ENCODE measurements at regions not wholly inside any gene's neighbourhood (a gene's known extent, or its start where the extent isn't known, plus 50 kb on each side); places are given as distances from the start of the nearest gene placed in this dataset.

GRCh38 chr9:129326061-129327005 lies 148.3 kb upstream of the IER5L start:
- ChIA-PET POLR2A (no interaction called here), CTCF (interaction anchor here (1.5 kb wide), 1 partner anchor 10 kb away, joined by 3 read pairs; no protein-coding TSS in a partner anchor)
- peaks cover 0 to 12% (median 7%) of the 10 kb centered on the region in 3 donors for H3K4me1 Mint-ChIP-seq
- no peak for DNase-seq
- Histone ChIP-seq H3K27ac (ENCODE audit: low read depth, low read length) (no peak overlapping the region), H3K4me1 (ENCODE audit: insufficient read depth, low read length) (peaks cover 17% of the 10 kb centered on the region), H3K36me3 (ENCODE audit: insufficient read depth, low read length) (no peaks in the 10 kb centered on the region), H3K9me3 (ENCODE audit: low read length) (peaks cover 4% of the 10 kb centered on the region), H3K27me3 (ENCODE audit: insufficient read depth, low read length, poor library complexity, severe bottlenecking) (no peaks in the 10 kb centered on the region), H3K4me3 (ENCODE audit: low read length) (no peak overlapping the region)
- H3K9me3 Mint-ChIP-seq: peaks cover 0 to 9% (median 5%) of the 10 kb centered on the region in 5 donors
- no peak overlapping the region for H3K4me3 Mint-ChIP-seq
- no peaks in the 10 kb centered on the region for H3K36me3 Mint-ChIP-seq
- no peaks in the 10 kb centered on the region for H3K27me3 Mint-ChIP-seq
- H3K27ac Mint-ChIP-seq: no peak overlapping the region

- peaks cover 11 to 25% (median 13%) of the 10 kb centered on the region in 3 donors for H3K4me1 Mint-ChIP-seq
- POLR2A ChIA-PET: no interaction called here
- CTCF ChIA-PET: interaction anchor here (0.5 to 1.0 kb wide), 2 partner anchors 151 to 434 kb away, joined by 3 read pairs; no protein-coding TSS in a partner anchor
These were observed 146.9 kb upstream of the IER5L start for GRCh38 chr9:129324808-129325502.

GRCh38 chr9:129323999-129324553 lies 146.0 kb upstream of the IER5L start:
- no peaks in the 10 kb centered on the region for H3K27me3 ChIP-seq (ENCODE audit: insufficient read depth, low read length, poor library complexity, severe bottlenecking)
- Mint-ChIP-seq H3K4me3 (no peak overlapping the region), H3K27me3 (no peaks in the 10 kb centered on the region), H3K36me3 (no peaks in the 10 kb centered on the region), H3K4me1 (peaks cover 11 to 27% (median 13%) of the 10 kb centered on the region in 3 donors), H3K9me3 (no peaks in the 10 kb centered on the region), H3K27ac (no peak overlapping the region)
- H3K27ac ChIP-seq (ENCODE audit: low read depth, low read length): no peak overlapping the region
- CTCF ChIA-PET: interaction anchor here (1.0 kb wide), 1 partner anchor 150 kb away, joined by 3 read pairs; no protein-coding TSS in a partner anchor
- POLR2A ChIA-PET: no interaction called here
- H3K9me3 ChIP-seq (ENCODE audit: low read length): no peaks in the 10 kb centered on the region
- DNase-seq: no peak
- peaks cover 32% of the 10 kb centered on the region for H3K4me1 ChIP-seq (ENCODE audit: insufficient read depth, low read length)
- H3K4me3 ChIP-seq (ENCODE audit: low read length): no peak overlapping the region
- H3K36me3 ChIP-seq (ENCODE audit: insufficient read depth, low read length): no peaks in the 10 kb centered on the region

More at GRCh38 chr9:129324808-129325502, 146.9 kb upstream of the IER5L start:
- Histone ChIP-seq H3K36me3 (ENCODE audit: insufficient read depth, low read length) (no peaks in the 10 kb centered on the region), H3K27me3 (ENCODE audit: insufficient read depth, low read length, poor library complexity, severe bottlenecking) (no peaks in the 10 kb centered on the region), H3K27ac (ENCODE audit: low read depth, low read length) (no peak overlapping the region), H3K4me1 (ENCODE audit: insufficient read depth, low read length) (peaks cover 29% of the 10 kb centered on the region), H3K9me3 (ENCODE audit: low read length) (no peaks in the 10 kb centered on the region), H3K4me3 (ENCODE audit: low read length) (no peak overlapping the region)
- H3K4me3 Mint-ChIP-seq: no peak overlapping the region
- peak overlapping the region in 1 of 8 donors; percentile 60 for H3K27ac Mint-ChIP-seq
- H3K27me3 Mint-ChIP-seq: no peaks in the 10 kb centered on the region
- DNase-seq: no peak
- no peaks in the 10 kb centered on the region for H3K36me3 Mint-ChIP-seq
- H3K9me3 Mint-ChIP-seq: no peaks in the 10 kb centered on the region

- H3K4me1 ChIP-seq (ENCODE audit: insufficient read depth, low read length): peaks cover 26% of the 10 kb centered on the region
- H3K36me3 ChIP-seq (ENCODE audit: insufficient read depth, low read length): no peaks in the 10 kb centered on the region
- Mint-ChIP-seq H3K27me3 (no peaks in the 10 kb centered on the region), H3K27ac (peak overlapping the region in 1 of 8 donors; percentile 74), H3K36me3 (no peaks in the 10 kb centered on the region), H3K4me1 (peaks cover 11 to 21% (median 12%) of the 10 kb centered on the region in 3 donors), H3K4me3 (peak overlapping the region in 1 of 7 donors; percentile 37), H3K9me3 (no peaks in the 10 kb centered on the region)
- H3K27ac ChIP-seq (ENCODE audit: low read depth, low read length): no peak overlapping the region
- H3K27me3 ChIP-seq (ENCODE audit: insufficient read depth, low read length, poor library complexity, severe bottlenecking): no peaks in the 10 kb centered on the region
- DNase-seq: no peak
- ChIA-PET CTCF (no interaction called here), POLR2A (no interaction called here)
- H3K4me3 ChIP-seq (ENCODE audit: low read length): no peak overlapping the region
- H3K9me3 ChIP-seq (ENCODE audit: low read length): no peaks in the 10 kb centered on the region
These were observed 145.4 kb upstream of the IER5L start for GRCh38 chr9:129323376-129323998.

GRCh38 chr9:129322641-129323375 lies 144.7 kb upstream of the IER5L start:
- Mint-ChIP-seq H3K4me3 (peak overlapping the region in 1 of 7 donors; percentile 37), H3K4me1 (peaks cover 9 to 16% (median 11%) of the 10 kb centered on the region in 3 donors), H3K27ac (peak overlapping the region in 1 of 8 donors; percentile 22), H3K36me3 (no peaks in the 10 kb centered on the region), H3K27me3 (no peaks in the 10 kb centered on the region), H3K9me3 (no peaks in the 10 kb centered on the region)
- ChIA-PET POLR2A (no interaction called here), CTCF (interaction anchor here (3.8 kb wide), 1 partner anchor 148 kb away, joined by 16 read pairs; no protein-coding TSS in a partner anchor)
- H3K9me3 ChIP-seq (ENCODE audit: low read length): no peaks in the 10 kb centered on the region
- DNase-seq: no peak
- H3K27me3 ChIP-seq (ENCODE audit: insufficient read depth, low read length, poor library complexity, severe bottlenecking): no peaks in the 10 kb centered on the region
- H3K27ac ChIP-seq (ENCODE audit: low read depth, low read length): no peak overlapping the region
- no peak overlapping the region for H3K4me3 ChIP-seq (ENCODE audit: low read length)
- H3K4me1 ChIP-seq (ENCODE audit: insufficient read depth, low read length): peaks cover 20% of the 10 kb centered on the region
- H3K36me3 ChIP-seq (ENCODE audit: insufficient read depth, low read length): no peaks in the 10 kb centered on the region

GRCh38 chr9:129322022-129322621 lies 144.1 kb upstream of the IER5L start:
- no peak for DNase-seq
- Histone ChIP-seq H3K9me3 (ENCODE audit: low read length) (no peaks in the 10 kb centered on the region), H3K27me3 (ENCODE audit: insufficient read depth, low read length, poor library complexity, severe bottlenecking) (no peaks in the 10 kb centered on the region), H3K36me3 (ENCODE audit: insufficient read depth, low read length) (no peaks in the 10 kb centered on the region), H3K27ac (ENCODE audit: low read depth, low read length) (no peak overlapping the region), H3K4me1 (ENCODE audit: insufficient read depth, low read length) (peaks cover 17% of the 10 kb centered on the region), H3K4me3 (ENCODE audit: low read length) (no peak overlapping the region)
- Mint-ChIP-seq H3K36me3 (no peaks in the 10 kb centered on the region), H3K4me3 (peak overlapping the region in 2 of 7 donors; percentile 11 to 53), H3K27me3 (no peaks in the 10 kb centered on the region), H3K4me1 (peaks cover 9 to 16% (median 11%) of the 10 kb centered on the region in 3 donors), H3K27ac (peak overlapping the region in 1 of 8 donors; percentile 81), H3K9me3 (no peaks in the 10 kb centered on the region)
- ChIA-PET POLR2A (no interaction called here), CTCF (interaction anchor here (3.8 kb wide), 1 partner anchor 148 kb away, joined by 16 read pairs; no protein-coding TSS in a partner anchor)
